ENCODE measurements at regions not wholly inside any gene's neighbourhood (a gene's known extent, or its start where the extent isn't known, plus 50 kb on each side); places are given as distances from the start of the nearest gene placed in this dataset.

DNA sequence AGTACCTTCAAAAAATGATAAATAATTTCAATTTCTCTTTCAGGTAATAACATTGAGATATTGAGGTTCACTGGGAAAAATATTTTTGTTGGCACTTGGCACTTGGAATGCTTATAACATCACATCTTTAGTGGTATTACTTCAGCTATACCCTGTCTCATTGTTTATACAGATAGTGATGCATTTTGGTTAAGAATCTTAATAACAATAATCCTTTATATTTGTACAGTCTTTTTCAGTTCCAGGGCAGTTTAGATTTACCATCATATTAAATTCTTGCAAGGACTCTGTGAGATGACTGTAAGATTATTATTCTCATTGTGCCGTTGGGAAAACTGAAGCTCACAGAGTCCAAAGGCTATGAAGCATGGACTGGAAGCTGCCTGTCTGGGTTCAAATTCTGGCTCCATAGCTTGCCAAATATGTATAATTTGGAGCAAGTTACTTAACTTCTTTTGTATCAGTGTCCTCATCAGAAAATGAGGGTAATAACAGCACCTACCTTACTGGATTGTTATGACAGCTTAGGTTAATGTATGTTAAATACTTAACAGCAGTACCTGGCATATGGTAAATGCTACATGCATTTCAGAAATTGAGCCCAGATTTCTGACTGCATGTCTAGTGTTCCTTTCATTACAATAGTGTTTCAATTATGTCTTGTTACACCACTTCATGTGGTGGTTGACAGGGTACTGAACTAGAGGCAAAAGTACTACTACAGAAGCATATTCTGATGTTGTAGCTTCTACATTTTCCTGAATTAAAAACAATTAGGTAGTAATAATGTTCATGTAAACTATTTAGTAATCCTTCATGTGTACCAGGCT, 272.2 kb downstream of the PLK2 start:
- TF ChIP-seq POLR2A (IDR thresholded peaks at IDR 0.05) (no peak), POLR2AphosphoS5 (IDR thresholded peaks at IDR 0.05) (no peak)
- TF ChIP-seq, protein P1, sequence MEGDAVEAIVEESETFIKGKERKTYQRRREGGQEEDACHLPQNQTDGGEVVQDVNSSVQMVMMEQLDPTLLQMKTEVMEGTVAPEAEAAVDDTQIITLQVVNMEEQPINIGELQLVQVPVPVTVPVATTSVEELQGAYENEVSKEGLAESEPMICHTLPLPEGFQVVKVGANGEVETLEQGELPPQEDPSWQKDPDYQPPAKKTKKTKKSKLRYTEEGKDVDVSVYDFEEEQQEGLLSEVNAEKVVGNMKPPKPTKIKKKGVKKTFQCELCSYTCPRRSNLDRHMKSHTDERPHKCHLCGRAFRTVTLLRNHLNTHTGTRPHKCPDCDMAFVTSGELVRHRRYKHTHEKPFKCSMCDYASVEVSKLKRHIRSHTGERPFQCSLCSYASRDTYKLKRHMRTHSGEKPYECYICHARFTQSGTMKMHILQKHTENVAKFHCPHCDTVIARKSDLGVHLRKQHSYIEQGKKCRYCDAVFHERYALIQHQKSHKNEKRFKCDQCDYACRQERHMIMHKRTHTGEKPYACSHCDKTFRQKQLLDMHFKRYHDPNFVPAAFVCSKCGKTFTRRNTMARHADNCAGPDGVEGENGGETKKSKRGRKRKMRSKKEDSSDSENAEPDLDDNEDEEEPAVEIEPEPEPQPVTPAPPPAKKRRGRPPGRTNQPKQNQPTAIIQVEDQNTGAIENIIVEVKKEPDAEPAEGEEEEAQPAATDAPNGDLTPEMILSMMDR (IDR thresholded peaks at IDR 0.05) = no peak

Data from stomach (tissue), 4 donors.